GM12878 (cell line): ENCODE measurements at regions not wholly inside any gene's neighbourhood (a gene's known extent, or its start where the extent isn't known, plus 50 kb on each side); places are given as distances from the start of the nearest gene placed in this dataset.

Source experiments
- ATAC-seq: fragments of 200-7000 bp; cut with Tn5 transposase; 3 replicates; pipeline ENCODE4 v1.9.1; 2020; ENCODE audit warnings: mild to moderate bottlenecking, moderate library complexity
- BruUV-seq: library from RNA; stranded (reverse); fragments of 400-500 nt; replicated peaks from 2 replicates; lab custom pipeline; 2021; lab: Mats Ljungman, UMichigan
- CTCF ChIA-PET: fragments of 300-600 bp; sonication (Branson Sonifier 250); formaldehyde crosslinking; extraction: SDS; loops from one replicate; lab custom pipeline; 2021; ENCODE audit warnings: inconsistent platforms; lab: Yijun Ruan, JAX
- POLR2A ChIA-PET: fragments of 350-600 bp; formaldehyde crosslinking; extraction: SDS; loops from one replicate; lab custom pipeline; 2021; ENCODE audit warnings: inconsistent platforms; lab: Charles Lee
- RAD21 ChIA-PET: fragments of 300-600 bp; sonication (Branson Sonifier 250); formaldehyde crosslinking; loops from one replicate; lab custom pipeline; 2023; ENCODE audit warnings: antibody characterized with exemption; ENCODE audit not compliant: unreplicated experiment; lab: Charles Lee
- SMC1A ChIA-PET: fragments of 300-600 bp; sonication (Branson Sonifier 250); formaldehyde crosslinking; loops from one replicate; lab custom pipeline; 2023; ENCODE audit not compliant: unreplicated experiment, uncharacterized antibody; lab: Charles Lee
- DNase-seq: peaks from one replicate; pipeline ENCODE4 v3.0.0-alpha.2; 2011; ENCODE audit warnings: low read depth, low spot score
- FAIRE-seq: peaks from 3 replicates; lab custom pipeline; 2011; peaks lifted over from hg19 to GRCh38; lab: Jason Lieb, UNC
- H2AFZ ChIP-seq: 2 replicates; pipeline ENCODE4 v1.6.0; 2011; ENCODE audit warnings: low read depth, low read length, control low read depth; ENCODE audit not compliant: control insufficient read depth
- H3K27ac ChIP-seq: 2 replicates; pipeline ENCODE4 v1.5.1; 2011; ENCODE audit warnings: control low read depth; ENCODE audit not compliant: control insufficient read depth, insufficient read depth
- H3K27me3 ChIP-seq, 2 experiments: replicated peaks in 1 of 2; 2 replicates each; pipeline versions ENCODE4 v1.6.0 to v1.6.1; 2011; ENCODE audit warnings: low read length in 1 of 2; ENCODE audit not compliant: control insufficient read depth in 2 of 2, insufficient read depth in 2 of 2
- H3K36me3 ChIP-seq, 2 experiments: 2 replicates each; pipeline ENCODE4 v1.5.1; 2011; ENCODE audit warnings: low read length in 1 of 2; ENCODE audit not compliant: control insufficient read depth in 2 of 2, insufficient read depth in 2 of 2
- H3K4me1 ChIP-seq: 2 replicates; pipeline ENCODE4 v1.6.1; 2011; ENCODE audit warnings: mild to moderate bottlenecking, low read length, moderate library complexity, mixed read lengths; ENCODE audit not compliant: control insufficient read depth, insufficient read depth
- H3K4me2 ChIP-seq: 2 replicates; pipeline ENCODE4 v1.6.0; 2011; ENCODE audit warnings: control low read depth; ENCODE audit not compliant: control insufficient read depth, insufficient read depth
- H3K4me3 ChIP-seq: fragments of 200-600 bp; sonication (generic); 2 replicates; pipeline ENCODE4 v1.5.1; 2016
- H3K79me2 ChIP-seq: 2 replicates; pipeline ENCODE4 v1.6.0; 2011; ENCODE audit warnings: low read length; ENCODE audit not compliant: control insufficient read depth, insufficient read depth
- H3K9ac ChIP-seq: 2 replicates; pipeline ENCODE4 v1.8.0; 2011; ENCODE audit warnings: low read length, control low read depth, mixed read lengths; ENCODE audit not compliant: control insufficient read depth, insufficient read depth
- H3K9me3 ChIP-seq: replicated peaks from 3 replicates; pipeline ENCODE4 v1.5.1; 2011; ENCODE audit warnings: mild to moderate bottlenecking, low read length; ENCODE audit not compliant: control insufficient read depth, insufficient read depth
- H4K20me1 ChIP-seq: 2 replicates; pipeline ENCODE4 v1.6.0; 2011; ENCODE audit not compliant: control insufficient read depth, insufficient read depth
- CHD1 ChIP-seq: IDR thresholded peaks from 2 replicates; pipeline ENCODE4 v1.6.1; 2012; ENCODE audit warnings: low read depth, low read length, improper control_type of control experiment
- FOXK2 ChIP-seq: fragments of 450-650 bp; IDR thresholded peaks from 2 replicates; pipeline ENCODE4 v1.6.1; 2017; ENCODE audit warnings: mild to moderate bottlenecking, moderate library complexity
- FOXM1 ChIP-seq: IDR thresholded peaks from 2 replicates; pipeline ENCODE4 v1.6.1; 2012; ENCODE audit warnings: low read depth, mild to moderate bottlenecking, inconsistent platforms, low read length, moderate library complexity
- HDAC2 ChIP-seq: fragments of 200-600 bp; sonication (generic); IDR thresholded peaks from 2 replicates; pipeline ENCODE4 v1.6.1; 2017
- JUND ChIP-seq: IDR thresholded peaks from 2 replicates; pipeline ENCODE4 v1.6.1; 2012; ENCODE audit warnings: low read depth, mild to moderate bottlenecking, low read length, improper control_type of control experiment, moderate library complexity
- NBN ChIP-seq: fragments of 450-650 bp; IDR thresholded peaks from 2 replicates; pipeline ENCODE4 v1.6.1; 2016
- RAD21 ChIP-seq: IDR thresholded peaks from 2 replicates; pipeline ENCODE4 v1.6.1; 2011; ENCODE audit warnings: mild to moderate bottlenecking, low read depth, low read length, moderate library complexity; ENCODE audit not compliant: insufficient read depth
- ZBED1 ChIP-seq: IDR thresholded peaks from 2 replicates; pipeline ENCODE4 v1.6.1; 2016; ENCODE audit warnings: borderline replicate concordance
- ZZZ3 ChIP-seq: IDR thresholded peaks from 2 replicates; pipeline ENCODE4 v1.6.1; 2011; ENCODE audit warnings: low read depth; ENCODE audit not compliant: control insufficient read depth, insufficient read length
- WGBS: methylation state at CpG from one replicate; pipeline ENCODE4 v1.1.6; 2016; ENCODE audit warnings: low lambda C conversion rate; ENCODE audit not compliant: insufficient replicate concordance, insufficient coverage; ENCODE audit errors: missing lambda C conversion rate; 5-methylcytosine and 5-hydroxymethylcytosine counted together
- in situ Hi-C: fragments of 300-500 bp; cut with MboI; formaldehyde crosslinking; loops from 9 replicates; pipeline ENCODE4 v1.14.3; 2018; ENCODE audit warnings: mixed read lengths
- intact Hi-C: fragments of 100-400 bp; cut with micrococcal nuclease; formaldehyde crosslinking; loops from one replicate; pipeline ENCODE4 v1.14.2; 2022; ENCODE audit not compliant: unreplicated experiment
- TF ChIP-seq, protein P1 (sequence below): IDR thresholded peaks from 2 replicates; pipeline ENCODE4 v1.6.1; 2011; ENCODE audit warnings: borderline replicate concordance, low read depth, mild to moderate bottlenecking, moderate library complexity, mixed read lengths, low read length; ENCODE audit not compliant: insufficient read depth; ENCODE audit errors: extremely low read length
- TF ChIP-seq, protein P2 (sequence below): IDR thresholded peaks from 2 replicates; pipeline ENCODE4 v1.6.1; 2011; ENCODE audit warnings: borderline replicate concordance, low read depth, mild to moderate bottlenecking, moderate library complexity, low read length; ENCODE audit not compliant: insufficient read depth, poor library complexity, severe bottlenecking
- TF ChIP-seq, protein P3 (sequence below): fragments of 450-650 bp; IDR thresholded peaks from 2 replicates; pipeline ENCODE4 v1.6.1; 2017; ENCODE audit warnings: borderline replicate concordance
- TF ChIP-seq, protein P4 (sequence below): fragments of 450-650 bp; IDR thresholded peaks from 2 replicates; pipeline ENCODE4 v1.6.1; 2017; ENCODE audit warnings: mild to moderate bottlenecking, moderate library complexity

DNA sequence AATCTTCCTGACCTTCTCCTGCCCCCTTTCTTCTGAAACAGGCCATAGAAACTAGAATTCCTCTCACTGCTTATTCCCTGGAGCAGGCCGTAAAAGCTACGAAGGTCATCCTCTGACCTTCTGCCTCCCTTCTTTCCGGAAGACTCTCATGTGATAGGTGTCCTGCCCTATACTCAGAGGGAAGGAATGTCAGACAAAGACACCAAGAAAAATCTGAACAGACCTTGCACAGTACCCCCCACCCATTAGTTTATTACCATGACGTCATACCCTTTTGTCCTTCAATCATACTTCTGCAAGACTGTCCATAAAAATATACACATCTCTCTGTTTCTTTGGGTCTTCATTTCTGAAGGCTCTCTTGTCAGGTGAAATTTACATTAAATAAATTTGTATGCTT, 1523.9 kb downstream of the RPA4 start:
- H3K36me3 ChIP-seq, result no peaks in the 10 kb centered on the region
- FAIRE-seq, result no peak
- ChIA-PET POLR2A (no interaction called here), SMC1A (no interaction called here), RAD21 (no interaction called here), CTCF (no interaction called here)
- no peak for ATAC-seq
- TF ChIP-seq, protein P1, sequence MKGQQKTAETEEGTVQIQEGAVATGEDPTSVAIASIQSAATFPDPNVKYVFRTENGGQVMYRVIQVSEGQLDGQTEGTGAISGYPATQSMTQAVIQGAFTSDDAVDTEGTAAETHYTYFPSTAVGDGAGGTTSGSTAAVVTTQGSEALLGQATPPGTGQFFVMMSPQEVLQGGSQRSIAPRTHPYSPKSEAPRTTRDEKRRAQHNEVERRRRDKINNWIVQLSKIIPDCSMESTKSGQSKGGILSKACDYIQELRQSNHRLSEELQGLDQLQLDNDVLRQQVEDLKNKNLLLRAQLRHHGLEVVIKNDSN, result no peak
- TF ChIP-seq CHD1 (no peak), HDAC2 (no peak), ZBED1 (no peak), FOXK2 (no peak), JUND (no peak), ZZZ3 (no peak), RAD21 (no peak), NBN (no peak), FOXM1 (no peak)
- TF ChIP-seq, protein P2, sequence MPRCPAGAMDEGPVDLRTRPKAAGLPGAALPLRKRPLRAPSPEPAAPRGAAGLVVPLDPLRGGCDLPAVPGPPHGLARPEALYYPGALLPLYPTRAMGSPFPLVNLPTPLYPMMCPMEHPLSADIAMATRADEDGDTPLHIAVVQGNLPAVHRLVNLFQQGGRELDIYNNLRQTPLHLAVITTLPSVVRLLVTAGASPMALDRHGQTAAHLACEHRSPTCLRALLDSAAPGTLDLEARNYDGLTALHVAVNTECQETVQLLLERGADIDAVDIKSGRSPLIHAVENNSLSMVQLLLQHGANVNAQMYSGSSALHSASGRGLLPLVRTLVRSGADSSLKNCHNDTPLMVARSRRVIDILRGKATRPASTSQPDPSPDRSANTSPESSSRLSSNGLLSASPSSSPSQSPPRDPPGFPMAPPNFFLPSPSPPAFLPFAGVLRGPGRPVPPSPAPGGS, result no peak
- TF ChIP-seq, protein P3, sequence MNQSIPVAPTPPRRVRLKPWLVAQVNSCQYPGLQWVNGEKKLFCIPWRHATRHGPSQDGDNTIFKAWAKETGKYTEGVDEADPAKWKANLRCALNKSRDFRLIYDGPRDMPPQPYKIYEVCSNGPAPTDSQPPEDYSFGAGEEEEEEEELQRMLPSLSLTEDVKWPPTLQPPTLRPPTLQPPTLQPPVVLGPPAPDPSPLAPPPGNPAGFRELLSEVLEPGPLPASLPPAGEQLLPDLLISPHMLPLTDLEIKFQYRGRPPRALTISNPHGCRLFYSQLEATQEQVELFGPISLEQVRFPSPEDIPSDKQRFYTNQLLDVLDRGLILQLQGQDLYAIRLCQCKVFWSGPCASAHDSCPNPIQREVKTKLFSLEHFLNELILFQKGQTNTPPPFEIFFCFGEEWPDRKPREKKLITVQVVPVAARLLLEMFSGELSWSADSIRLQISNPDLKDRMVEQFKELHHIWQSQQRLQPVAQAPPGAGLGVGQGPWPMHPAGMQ, result no peak
- TF ChIP-seq, protein P4, sequence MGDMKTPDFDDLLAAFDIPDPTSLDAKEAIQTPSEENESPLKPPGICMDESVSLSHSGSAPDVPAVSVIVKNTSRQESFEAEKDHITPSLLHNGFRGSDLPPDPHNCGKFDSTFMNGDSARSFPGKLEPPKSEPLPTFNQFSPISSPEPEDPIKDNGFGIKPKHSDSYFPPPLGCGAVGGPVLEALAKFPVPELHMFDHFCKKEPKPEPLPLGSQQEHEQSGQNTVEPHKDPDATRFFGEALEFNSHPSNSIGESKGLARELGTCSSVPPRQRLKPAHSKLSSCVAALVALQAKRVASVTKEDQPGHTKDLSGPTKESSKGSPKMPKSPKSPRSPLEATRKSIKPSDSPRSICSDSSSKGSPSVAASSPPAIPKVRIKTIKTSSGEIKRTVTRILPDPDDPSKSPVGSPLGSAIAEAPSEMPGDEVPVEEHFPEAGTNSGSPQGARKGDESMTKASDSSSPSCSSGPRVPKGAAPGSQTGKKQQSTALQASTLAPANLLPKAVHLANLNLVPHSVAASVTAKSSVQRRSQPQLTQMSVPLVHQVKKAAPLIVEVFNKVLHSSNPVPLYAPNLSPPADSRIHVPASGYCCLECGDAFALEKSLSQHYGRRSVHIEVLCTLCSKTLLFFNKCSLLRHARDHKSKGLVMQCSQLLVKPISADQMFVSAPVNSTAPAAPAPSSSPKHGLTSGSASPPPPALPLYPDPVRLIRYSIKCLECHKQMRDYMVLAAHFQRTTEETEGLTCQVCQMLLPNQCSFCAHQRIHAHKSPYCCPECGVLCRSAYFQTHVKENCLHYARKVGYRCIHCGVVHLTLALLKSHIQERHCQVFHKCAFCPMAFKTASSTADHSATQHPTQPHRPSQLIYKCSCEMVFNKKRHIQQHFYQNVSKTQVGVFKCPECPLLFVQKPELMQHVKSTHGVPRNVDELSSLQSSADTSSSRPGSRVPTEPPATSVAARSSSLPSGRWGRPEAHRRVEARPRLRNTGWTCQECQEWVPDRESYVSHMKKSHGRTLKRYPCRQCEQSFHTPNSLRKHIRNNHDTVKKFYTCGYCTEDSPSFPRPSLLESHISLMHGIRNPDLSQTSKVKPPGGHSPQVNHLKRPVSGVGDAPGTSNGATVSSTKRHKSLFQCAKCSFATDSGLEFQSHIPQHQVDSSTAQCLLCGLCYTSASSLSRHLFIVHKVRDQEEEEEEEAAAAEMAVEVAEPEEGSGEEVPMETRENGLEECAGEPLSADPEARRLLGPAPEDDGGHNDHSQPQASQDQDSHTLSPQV, result no peak
- no peak overlapping the region for H2AFZ ChIP-seq
- no peaks in the 10 kb centered on the region for H3K79me2 ChIP-seq
- H4K20me1 ChIP-seq, result no peaks in the 10 kb centered on the region
- H3K4me1 ChIP-seq, result no peaks in the 10 kb centered on the region
- DNase-seq, result no peak
- no peak overlapping the region for H3K4me2 ChIP-seq
- intact Hi-C loops, result no loop called here
- no peak overlapping the region for H3K27ac ChIP-seq
- H3K27me3 ChIP-seq, result no peaks in the 10 kb centered on the region
- BruUV-seq, result no TSS peak
- 64% methylated on average over 4 of the region's 4 CpGs for WGBS
- no peak overlapping the region for H3K9ac ChIP-seq
- no peaks in the 10 kb centered on the region for H3K9me3 ChIP-seq
- in situ Hi-C loops, result no loop called here
- no peak overlapping the region for H3K4me3 ChIP-seq
